CD4-positive, alpha-beta T cell treated with Interleukin-21 for 1 hour (primary cell): ENCODE measurements at regions not wholly inside any gene's neighbourhood (a gene's known extent, or its start where the extent isn't known, plus 50 kb on each side); places are given as distances from the start of the nearest gene placed in this dataset.
"Not testable (repeated sequence)": the region's sequence is repeated elsewhere in the genome, so short reads cannot be mapped to it uniquely, and the experiment has no call there.

Experiments
- DNase-seq: peaks from one replicate; pipeline ENCODE4 v3.0.0-alpha.2; 2020

- no peak for DNase-seq
Observed at GRCh38 chr6:81228912-81229555, 523.4 kb downstream of the TENT5A start.

GRCh38 chr6:81226957-81227356, 525.5 kb downstream of the TENT5A start:
- DNase-seq: no peak

GRCh38 chr6:81216668-81217067, 535.8 kb downstream of the TENT5A start:
- DNase-seq: no peak

- no peak for DNase-seq
Observed at GRCh38 chr6:81215092-81215432, 537.4 kb downstream of the TENT5A start.

GRCh38 chr6:81214414-81215091, 537.9 kb downstream of the TENT5A start:
- DNase-seq: no peak

- DNase-seq: no peak
Observed at GRCh38 chr6:81204731-81205130, 547.8 kb downstream of the TENT5A start.

- DNase-seq: no peak
Observed at GRCh38 chr6:81194374-81194773, 558.1 kb downstream of the TENT5A start.

- no peak for DNase-seq
Observed at GRCh38 chr6:81172056-81172740, 580.3 kb downstream of the TENT5A start.

GRCh38 chr6:81169166-81169565, 583.3 kb downstream of the TENT5A start:
- no peak for DNase-seq

GRCh38 chr6:81166770-81167169, 585.7 kb downstream of the TENT5A start:
- no peak for DNase-seq

- DNase-seq: no peak
Observed at GRCh38 chr6:81158956-81159355, 593.5 kb downstream of the TENT5A start.

- DNase-seq: no peak
Observed at GRCh38 chr6:81148751-81149150, 603.7 kb downstream of the TENT5A start.

GRCh38 chr6:81145506-81145905, 607.0 kb downstream of the TENT5A start:
- DNase-seq: no peak

GRCh38 chr6:81144346-81144745, 608.1 kb downstream of the TENT5A start:
- no peak for DNase-seq

- DNase-seq: no peak
Observed at GRCh38 chr6:81138236-81138635, 614.2 kb downstream of the TENT5A start.

GRCh38 chr6:81130969-81131368, 621.5 kb downstream of the TENT5A start:
- no peak for DNase-seq

GRCh38 chr6:81130061-81130460, 622.4 kb downstream of the TENT5A start:
- no peak for DNase-seq

GRCh38 chr6:81128671-81129070, 623.8 kb downstream of the TENT5A start:
- DNase-seq: no peak

GRCh38 chr6:81126150-81126549, 626.3 kb downstream of the TENT5A start:
- no peak for DNase-seq

- DNase-seq: no peak
Observed at GRCh38 chr6:81120280-81120679, 632.2 kb downstream of the TENT5A start.

- no peak for DNase-seq
Observed at GRCh38 chr6:81105998-81106397, 646.5 kb downstream of the TENT5A start.

GRCh38 chr6:81098109-81098814, 654.2 kb downstream of the TENT5A start:
- no peak for DNase-seq

- not testable (repeated sequence) for DNase-seq
Observed at GRCh38 chr6:81096464-81096863, 656.0 kb downstream of the TENT5A start.

GRCh38 chr6:81093051-81093450, 659.4 kb downstream of the TENT5A start:
- DNase-seq: no peak
